Osteoblast (primary cell): ENCODE measurements at regions not wholly inside any gene's neighbourhood (a gene's known extent, or its start where the extent isn't known, plus 50 kb on each side); places are given as distances from the start of the nearest gene placed in this dataset.

Source experiments
- DNase-seq: peaks from one replicate; pipeline ENCODE4 v3.0.0; 2011; ENCODE audit warnings: low spot score, mixed read lengths; ENCODE audit not compliant: insufficient read length; ENCODE audit errors: missing footprints
- H2AFZ ChIP-seq: 2 replicates; pipeline ENCODE4 v1.6.0; 2011; ENCODE audit warnings: mild to moderate bottlenecking, low read length
- H3K27ac ChIP-seq: 2 replicates; pipeline ENCODE4 v1.5.1; 2011; ENCODE audit warnings: mild to moderate bottlenecking, low read depth, low read length, moderate library complexity
- H3K27me3 ChIP-seq: 2 replicates; pipeline ENCODE4 v1.6.0; 2012; ENCODE audit warnings: mild to moderate bottlenecking, control low read depth, inconsistent platforms, low read length, moderate library complexity; ENCODE audit not compliant: insufficient read depth
- H3K36me3 ChIP-seq: 2 replicates; pipeline ENCODE4 v1.5.1; 2011; ENCODE audit warnings: mild to moderate bottlenecking, low read length, control low read depth, moderate library complexity; ENCODE audit not compliant: insufficient read depth
- H3K4me1 ChIP-seq: 2 replicates; pipeline ENCODE4 v1.5.1; 2011; ENCODE audit warnings: mild to moderate bottlenecking, low read length, control low read depth, moderate library complexity; ENCODE audit not compliant: insufficient read depth
- H3K4me2 ChIP-seq: 2 replicates; pipeline ENCODE4 v1.6.0; 2011; ENCODE audit warnings: mild to moderate bottlenecking, low read length; ENCODE audit not compliant: insufficient read depth
- H3K4me3 ChIP-seq: fragments of 200-600 bp; sonication (generic); 3 replicates; pipeline ENCODE4 v1.5.1; 2012; ENCODE audit warnings: mild to moderate bottlenecking, low read length, inconsistent platforms; ENCODE audit not compliant: insufficient read depth
- H3K79me2 ChIP-seq: 2 replicates; pipeline ENCODE4 v1.6.0; 2012; ENCODE audit warnings: mild to moderate bottlenecking, low read length, control low read depth, inconsistent platforms; ENCODE audit not compliant: insufficient read depth
- H3K9me3 ChIP-seq: 2 replicates; pipeline ENCODE4 v1.5.1; 2011; ENCODE audit warnings: low read depth, low read length, control low read depth
- H4K20me1 ChIP-seq: 2 replicates; pipeline ENCODE4 v1.6.0; 2012; ENCODE audit warnings: mild to moderate bottlenecking, low read length, control low read depth; ENCODE audit not compliant: insufficient read depth
- CTCF ChIP-seq: IDR thresholded peaks from 2 replicates; pipeline ENCODE4 v1.5.1; 2011; ENCODE audit warnings: mild to moderate bottlenecking, low read depth, low read length, moderate library complexity; ENCODE audit errors: extremely low read depth

- Histone ChIP-seq H3K27me3 (no peaks in the 10 kb centered on the region), H3K79me2 (no peaks in the 10 kb centered on the region), H3K27ac (no peak overlapping the region), H3K36me3 (no peaks in the 10 kb centered on the region), H3K4me2 (no peak overlapping the region), H3K4me3 (no peak overlapping the region), H3K9me3 (peaks cover 5% of the 10 kb centered on the region), H3K4me1 (no peaks in the 10 kb centered on the region), H2AFZ (no peak overlapping the region), H4K20me1 (no peaks in the 10 kb centered on the region)
- TF ChIP-seq CTCF = no peak
- no peak for DNase-seq
These were observed 55.2 kb upstream of the MDM1 start for GRCh38 chr12:68387338-68387737.

GRCh38 chr12:68389305-68389704, 57.1 kb upstream of the MDM1 start:
- Histone ChIP-seq H3K27ac (no peak overlapping the region), H4K20me1 (no peaks in the 10 kb centered on the region), H2AFZ (no peak overlapping the region), H3K4me3 (no peak overlapping the region), H3K4me1 (no peaks in the 10 kb centered on the region), H3K36me3 (no peaks in the 10 kb centered on the region), H3K27me3 (no peaks in the 10 kb centered on the region), H3K79me2 (no peaks in the 10 kb centered on the region), H3K9me3 (peaks cover 5% of the 10 kb centered on the region), H3K4me2 (no peak overlapping the region)
- TF ChIP-seq CTCF = no peak
- DNase-seq = no peak

GRCh38 chr12:68391937-68392336, 59.8 kb upstream of the MDM1 start:
- H3K27ac ChIP-seq = no peak overlapping the region
- H3K27me3 ChIP-seq = no peaks in the 10 kb centered on the region
- H3K36me3 ChIP-seq = no peaks in the 10 kb centered on the region
- H3K4me2 ChIP-seq = no peak overlapping the region
- no peak overlapping the region for H2AFZ ChIP-seq
- no peak for TF ChIP-seq CTCF
- H3K9me3 ChIP-seq = peaks cover 5% of the 10 kb centered on the region
- H4K20me1 ChIP-seq = no peaks in the 10 kb centered on the region
- no peak for DNase-seq
- H3K4me3 ChIP-seq = no peak overlapping the region
- H3K4me1 ChIP-seq = no peaks in the 10 kb centered on the region
- H3K79me2 ChIP-seq = no peaks in the 10 kb centered on the region

GRCh38 chr12:68392376-68392775, 60.2 kb upstream of the MDM1 start:
- no peak overlapping the region for H3K27ac ChIP-seq
- H3K4me2 ChIP-seq = no peak overlapping the region
- no peaks in the 10 kb centered on the region for H3K36me3 ChIP-seq
- H3K4me3 ChIP-seq = no peak overlapping the region
- H3K27me3 ChIP-seq = no peaks in the 10 kb centered on the region
- H3K79me2 ChIP-seq = no peaks in the 10 kb centered on the region
- H3K9me3 ChIP-seq = peaks cover 5% of the 10 kb centered on the region
- H3K4me1 ChIP-seq = no peaks in the 10 kb centered on the region
- no peak overlapping the region for H2AFZ ChIP-seq
- DNase-seq = no peak
- TF ChIP-seq CTCF = no peak
- no peaks in the 10 kb centered on the region for H4K20me1 ChIP-seq
